ENCODE measurements at regions not wholly inside any gene's neighbourhood (a gene's known extent, or its start where the extent isn't known, plus 50 kb on each side); places are given as distances from the start of the nearest gene placed in this dataset.

DNA sequence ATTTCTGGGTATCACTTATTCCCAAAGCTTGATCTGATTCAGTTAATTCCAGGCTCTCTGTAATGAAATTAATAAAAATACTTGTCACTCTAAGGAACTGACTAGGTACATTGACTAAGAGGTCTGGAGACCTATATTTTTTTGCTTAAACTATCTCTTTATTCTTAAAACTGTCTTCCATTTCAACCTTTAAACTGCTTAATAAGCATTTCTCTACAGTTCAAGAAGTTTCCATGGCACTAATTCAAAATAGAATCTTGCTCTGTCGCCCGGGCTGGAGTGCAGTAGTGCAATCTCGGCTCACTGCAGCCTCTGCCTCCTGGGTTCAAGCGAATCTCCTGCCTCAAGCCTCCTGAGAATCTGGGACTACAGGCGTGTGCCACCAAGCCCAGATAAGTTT lies 117.4 kb downstream of the MTPAP start:
- Histone ChIP-seq H3K27ac (ENCODE audit: insufficient read length, low read depth, low read length) (no peak overlapping the region), H2AFZ (ENCODE audit: low read length) (no peak overlapping the region), H3K79me2 (ENCODE audit: insufficient read depth, low read length) (no peaks in the 10 kb centered on the region), H3K4me1 (ENCODE audit: insufficient read depth, low read length) (no peaks in the 10 kb centered on the region), H2BK15ac (ENCODE audit: low read depth, low read length) (no peak overlapping the region), H4K91ac (ENCODE audit: insufficient read length, low read depth, low read length) (no peak overlapping the region), H2BK20ac (ENCODE audit: low read depth, low read length, poor library complexity, severe bottlenecking) (no peak overlapping the region), H3K27me3 (ENCODE audit: insufficient read depth, low read length) (no peaks in the 10 kb centered on the region), H2BK120ac (ENCODE audit: low read depth, low read length, poor library complexity, severe bottlenecking) (no peak overlapping the region), H2BK12ac (ENCODE audit: insufficient read length, low read depth, low read length) (no peak overlapping the region), H3K9me3 (ENCODE audit: control insufficient read depth, low read depth, low read length) (no peaks in the 10 kb centered on the region), H3K9ac (ENCODE audit: extremely low read depth, insufficient read length, low read length) (no peak overlapping the region), H3K23me2 (ENCODE audit: insufficient read length, low read depth, low read length, poor library complexity, severe bottlenecking) (no peaks in the 10 kb centered on the region), H3K14ac (ENCODE audit: insufficient read depth, low read length) (no peak overlapping the region), H4K20me1 (ENCODE audit: control insufficient read depth, insufficient read depth, insufficient read length) (no peaks in the 10 kb centered on the region), H3K56ac (ENCODE audit: insufficient read length, low read depth, low read length) (no peak overlapping the region), H3K4ac (ENCODE audit: low read depth, low read length) (no peak overlapping the region), H4K8ac (replicated peaks; ENCODE audit: insufficient read length, low read depth, low read length) (no peak overlapping the region), H3K18ac (ENCODE audit: insufficient read length, low read depth, low read length) (no peak overlapping the region), H2BK5ac (ENCODE audit: insufficient read length, low read length) (no peak overlapping the region), H4K5ac (ENCODE audit: insufficient read length, low read depth, low read length) (no peak overlapping the region), H3K4me2 (ENCODE audit: insufficient read depth, insufficient read length, low read length) (no peak overlapping the region), H3T11ph (ENCODE audit: low read length) (no peak overlapping the region), H2AK5ac (ENCODE audit: insufficient read length, low read length) (no peak overlapping the region), H3K79me1 (ENCODE audit: insufficient read depth, low read depth, low read length, poor library complexity, severe bottlenecking) (no peaks in the 10 kb centered on the region), H3K23ac (ENCODE audit: insufficient read length, low read depth, low read length) (no peak overlapping the region)
- no peak overlapping the region for H3K27ac Mint-ChIP-seq
- WGBS (ENCODE audit: extremely low coverage, insufficient read length, low lambda C conversion rate): no CpG with 5 or more reads among the region's 5 CpGs
- TF ChIP-seq, protein P1, sequence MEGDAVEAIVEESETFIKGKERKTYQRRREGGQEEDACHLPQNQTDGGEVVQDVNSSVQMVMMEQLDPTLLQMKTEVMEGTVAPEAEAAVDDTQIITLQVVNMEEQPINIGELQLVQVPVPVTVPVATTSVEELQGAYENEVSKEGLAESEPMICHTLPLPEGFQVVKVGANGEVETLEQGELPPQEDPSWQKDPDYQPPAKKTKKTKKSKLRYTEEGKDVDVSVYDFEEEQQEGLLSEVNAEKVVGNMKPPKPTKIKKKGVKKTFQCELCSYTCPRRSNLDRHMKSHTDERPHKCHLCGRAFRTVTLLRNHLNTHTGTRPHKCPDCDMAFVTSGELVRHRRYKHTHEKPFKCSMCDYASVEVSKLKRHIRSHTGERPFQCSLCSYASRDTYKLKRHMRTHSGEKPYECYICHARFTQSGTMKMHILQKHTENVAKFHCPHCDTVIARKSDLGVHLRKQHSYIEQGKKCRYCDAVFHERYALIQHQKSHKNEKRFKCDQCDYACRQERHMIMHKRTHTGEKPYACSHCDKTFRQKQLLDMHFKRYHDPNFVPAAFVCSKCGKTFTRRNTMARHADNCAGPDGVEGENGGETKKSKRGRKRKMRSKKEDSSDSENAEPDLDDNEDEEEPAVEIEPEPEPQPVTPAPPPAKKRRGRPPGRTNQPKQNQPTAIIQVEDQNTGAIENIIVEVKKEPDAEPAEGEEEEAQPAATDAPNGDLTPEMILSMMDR (conservative IDR thresholded peaks at IDR 0.05): no peak
- H3K36me3 Mint-ChIP-seq (ENCODE audit: insufficient read depth in 1 of 3, low read depth in 3 of 3): peaks cover 0 to 4% (median 0%) of the 10 kb centered on the region in 3 experiments; a peak in 1 of 7 replicates
- H3K9me3 Mint-ChIP-seq: peaks cover 3 to 4% of the 10 kb centered on the region in 2 experiments; a peak in 4 of 5 replicates
- DNase-seq: no peak
- H3K27me3 Mint-ChIP-seq (ENCODE audit: low read depth): no peaks in the 10 kb centered on the region; the same call in 1 of the 2 replicates
- peaks cover 4 to 6% of the 10 kb centered on the region in 2 experiments for H3K4me1 Mint-ChIP-seq
- no peak overlapping the region for H3K4me3 Mint-ChIP-seq
